ENCODE measurements at regions not wholly inside any gene's neighbourhood (a gene's known extent, or its start where the extent isn't known, plus 50 kb on each side); places are given as distances from the start of the nearest gene placed in this dataset.

DNA sequence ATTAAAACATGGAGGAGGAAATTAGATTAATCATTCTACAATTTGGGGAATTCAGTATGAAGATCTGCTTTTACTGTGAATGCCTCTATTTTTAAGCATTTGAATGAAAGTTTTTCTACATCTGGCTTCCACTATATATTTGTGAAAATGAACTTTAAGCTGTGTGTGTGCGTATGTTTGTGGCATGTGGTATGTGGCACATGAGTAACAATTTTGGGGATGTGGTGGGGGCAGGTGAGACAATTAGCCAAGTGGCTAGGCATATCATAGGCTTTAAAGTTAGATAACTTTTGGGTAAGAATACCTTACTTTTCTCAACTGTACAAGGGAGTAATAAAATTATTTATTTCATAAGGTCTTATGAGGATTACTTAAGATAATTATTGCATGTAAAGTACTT lies 81.5 kb downstream of the ZNF22 start:
- H4K12ac ChIP-seq (ENCODE audit: low read depth, low read length) = no peak overlapping the region
- no peaks in the 10 kb centered on the region for H3K27me3 ChIP-seq (ENCODE audit: insufficient read depth, low read length)
- H3K9me3 ChIP-seq (ENCODE audit: insufficient read depth, low read depth, low read length) = no peaks in the 10 kb centered on the region
- no peak overlapping the region for H2AK5ac ChIP-seq (ENCODE audit: low read length)
- no peak overlapping the region for H3K4me2 ChIP-seq (ENCODE audit: low read length)
- H3K4me1 ChIP-seq (ENCODE audit: control insufficient read depth in 1 of 2, insufficient read depth in 2 of 2, low read length in 2 of 2) = no peaks in the 10 kb centered on the region
- no peak overlapping the region for H3K4ac ChIP-seq (ENCODE audit: low read depth, low read length)
- no peak overlapping the region for H3K23ac ChIP-seq (ENCODE audit: low read length)
- H4K91ac ChIP-seq (ENCODE audit: low read depth, low read length) = no peak overlapping the region
- WGBS (ENCODE audit: extremely low coverage, insufficient coverage, insufficient read length) = no CpG with 5 or more reads among the region's 1 CpG
- no peak overlapping the region for H3K9ac ChIP-seq (ENCODE audit: low read length)
- H2BK120ac ChIP-seq (ENCODE audit: insufficient read depth, low read length, poor library complexity) = no peak overlapping the region
- no peak overlapping the region for H2BK12ac ChIP-seq (ENCODE audit: low read length)
- H3K27ac ChIP-seq (ENCODE audit: low read depth, low read length) = no peak overlapping the region
- no peak for DNase-seq
- H3K14ac ChIP-seq (ENCODE audit: low read length) = no peak overlapping the region
- H3K79me2 ChIP-seq (ENCODE audit: control insufficient read depth, insufficient read depth, low read length, poor library complexity) = no peaks in the 10 kb centered on the region
- no peaks in the 10 kb centered on the region for H3K36me3 ChIP-seq (ENCODE audit: control insufficient read depth in 1 of 2, insufficient read depth in 2 of 2, low read length in 2 of 2)
- H3K4me3 ChIP-seq (ENCODE audit: low read depth, low read length) = no peak overlapping the region
- no peak overlapping the region for H2AFZ ChIP-seq (ENCODE audit: insufficient read depth, low read length, poor library complexity)
- no peak overlapping the region for H4K8ac ChIP-seq (ENCODE audit: low read depth, low read length)
- no peak overlapping the region for H2BK5ac ChIP-seq (ENCODE audit: low read depth, low read length, poor library complexity)
- H3K79me1 ChIP-seq (ENCODE audit: low read length) = no peaks in the 10 kb centered on the region
- H3K18ac ChIP-seq (ENCODE audit: low read length) = no peak overlapping the region

DNA sequence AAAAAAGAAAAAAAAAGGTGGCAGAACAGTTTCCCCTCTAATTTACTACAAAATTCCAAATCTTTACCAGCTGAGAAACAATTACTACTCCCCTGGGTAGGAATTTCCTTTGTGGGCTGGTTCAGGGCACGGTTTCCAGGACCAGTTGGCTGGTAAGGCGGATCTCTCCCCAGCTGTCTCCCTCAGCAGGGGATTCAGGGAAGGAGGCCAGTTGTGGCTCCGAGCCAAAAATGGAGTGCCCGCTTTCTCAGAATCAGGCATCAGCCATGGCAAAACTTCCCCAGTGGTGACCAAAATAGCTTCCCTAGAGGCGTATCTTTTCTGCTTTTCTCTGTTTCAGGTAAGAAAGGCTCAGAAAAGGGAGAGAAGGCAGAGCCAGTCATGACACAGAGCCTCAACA lies 91.2 kb downstream of the ZNF22 start:
- no peaks in the 10 kb centered on the region for H3K27me3 ChIP-seq (ENCODE audit: insufficient read depth, low read length)
- H2BK5ac ChIP-seq (ENCODE audit: low read depth, low read length, poor library complexity) = no peak overlapping the region
- H3K4me1 ChIP-seq (ENCODE audit: control insufficient read depth in 1 of 2, insufficient read depth in 2 of 2, low read length in 2 of 2) = no peaks in the 10 kb centered on the region
- H4K91ac ChIP-seq (ENCODE audit: low read depth, low read length) = no peak overlapping the region
- no peaks in the 10 kb centered on the region for H3K79me1 ChIP-seq (ENCODE audit: low read length)
- H2BK120ac ChIP-seq (ENCODE audit: insufficient read depth, low read length, poor library complexity) = no peak overlapping the region
- H3K23ac ChIP-seq (ENCODE audit: low read length) = no peak overlapping the region
- no peak overlapping the region for H4K8ac ChIP-seq (ENCODE audit: low read depth, low read length)
- H3K14ac ChIP-seq (ENCODE audit: low read length) = no peak overlapping the region
- no peak overlapping the region for H3K4ac ChIP-seq (ENCODE audit: low read depth, low read length)
- no peak overlapping the region for H3K18ac ChIP-seq (ENCODE audit: low read length)
- DNase-seq = no peak
- no CpG with 5 or more reads among the region's 5 CpGs for WGBS (ENCODE audit: extremely low coverage, insufficient coverage, insufficient read length)
- H3K79me2 ChIP-seq (ENCODE audit: control insufficient read depth, insufficient read depth, low read length, poor library complexity) = no peaks in the 10 kb centered on the region
- no peak overlapping the region for H3K27ac ChIP-seq (ENCODE audit: low read depth, low read length)
- no peak overlapping the region for H3K9ac ChIP-seq (ENCODE audit: low read length)
- H2AK5ac ChIP-seq (ENCODE audit: low read length) = no peak overlapping the region
- H3K9me3 ChIP-seq (ENCODE audit: insufficient read depth, low read depth, low read length) = no peaks in the 10 kb centered on the region
- no peak overlapping the region for H4K12ac ChIP-seq (ENCODE audit: low read depth, low read length)
- no peak overlapping the region for H2BK12ac ChIP-seq (ENCODE audit: low read length)
- H3K36me3 ChIP-seq (ENCODE audit: control insufficient read depth in 1 of 2, insufficient read depth in 2 of 2, low read length in 2 of 2) = no peaks in the 10 kb centered on the region
- H2AFZ ChIP-seq (ENCODE audit: insufficient read depth, low read length, poor library complexity) = no peak overlapping the region
- H3K4me2 ChIP-seq (ENCODE audit: low read length) = no peak overlapping the region
- no peak overlapping the region for H3K4me3 ChIP-seq (ENCODE audit: low read depth, low read length)

GRCh38 chr10:45093945-45094344 lies 93.2 kb downstream of the ZNF22 start:
- Histone ChIP-seq H4K8ac (ENCODE audit: low read depth, low read length) (no peak overlapping the region), H3K4me3 (ENCODE audit: low read depth, low read length) (no peak overlapping the region), H3K9ac (ENCODE audit: low read length) (no peak overlapping the region), H2BK120ac (ENCODE audit: insufficient read depth, low read length, poor library complexity) (no peak overlapping the region), H3K4me1 (ENCODE audit: control insufficient read depth in 1 of 2, insufficient read depth in 2 of 2, low read length in 2 of 2) (no peaks in the 10 kb centered on the region), H3K14ac (ENCODE audit: low read length) (no peak overlapping the region), H3K79me2 (ENCODE audit: control insufficient read depth, insufficient read depth, low read length, poor library complexity) (no peaks in the 10 kb centered on the region), H3K9me3 (ENCODE audit: insufficient read depth, low read depth, low read length) (no peaks in the 10 kb centered on the region), H3K27ac (ENCODE audit: low read depth, low read length) (no peak overlapping the region), H3K79me1 (ENCODE audit: low read length) (no peaks in the 10 kb centered on the region), H3K4ac (ENCODE audit: low read depth, low read length) (no peak overlapping the region), H3K18ac (ENCODE audit: low read length) (no peak overlapping the region), H4K12ac (ENCODE audit: low read depth, low read length) (no peak overlapping the region), H2AFZ (ENCODE audit: insufficient read depth, low read length, poor library complexity) (no peak overlapping the region), H2BK12ac (ENCODE audit: low read length) (no peak overlapping the region), H3K4me2 (ENCODE audit: low read length) (no peak overlapping the region), H3K23ac (ENCODE audit: low read length) (no peak overlapping the region), H4K91ac (ENCODE audit: low read depth, low read length) (no peak overlapping the region), H3K27me3 (ENCODE audit: insufficient read depth, low read length) (no peaks in the 10 kb centered on the region), H2BK5ac (ENCODE audit: low read depth, low read length, poor library complexity) (no peak overlapping the region), H2AK5ac (ENCODE audit: low read length) (no peak overlapping the region), H3K36me3 (ENCODE audit: control insufficient read depth in 1 of 2, insufficient read depth in 2 of 2, low read length in 2 of 2) (no peaks in the 10 kb centered on the region)
- WGBS (ENCODE audit: extremely low coverage, insufficient coverage, insufficient read length) = no CpG with 5 or more reads among the region's 6 CpGs
- no peak for DNase-seq

DNA sequence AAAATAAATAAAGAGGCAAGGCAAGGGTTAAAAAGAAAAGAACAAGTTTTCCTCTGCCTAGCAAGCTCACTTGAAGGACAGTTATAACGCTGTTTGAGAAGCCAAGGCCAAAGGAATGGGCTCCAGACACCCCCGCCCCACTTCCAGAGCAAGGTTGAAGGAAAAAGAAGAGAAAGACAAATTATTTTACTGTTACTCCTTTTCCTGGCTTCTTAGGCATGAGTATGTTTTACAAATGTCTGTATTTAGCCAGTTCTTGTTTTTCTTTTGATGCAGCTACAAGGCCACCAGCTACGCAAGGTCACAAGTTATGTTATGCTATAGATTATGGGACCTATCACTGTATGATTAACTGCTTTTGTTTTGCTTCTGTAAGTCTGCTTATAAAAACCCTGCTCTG lies 94.6 kb downstream of the ZNF22 start:
- H3K27ac ChIP-seq (ENCODE audit: low read depth, low read length) = no peak overlapping the region
- no peak overlapping the region for H4K12ac ChIP-seq (ENCODE audit: low read depth, low read length)

More for the DNA sequence above, 94.6 kb downstream of the ZNF22 start:
- Histone ChIP-seq H3K4me2 (ENCODE audit: low read length) (no peak overlapping the region), H4K91ac (ENCODE audit: low read depth, low read length) (no peak overlapping the region), H3K14ac (ENCODE audit: low read length) (no peak overlapping the region), H2BK120ac (ENCODE audit: insufficient read depth, low read length, poor library complexity) (no peak overlapping the region), H2AK5ac (ENCODE audit: low read length) (no peak overlapping the region), H2BK5ac (ENCODE audit: low read depth, low read length, poor library complexity) (no peak overlapping the region), H3K79me1 (ENCODE audit: low read length) (no peaks in the 10 kb centered on the region), H3K4me1 (ENCODE audit: control insufficient read depth in 1 of 2, insufficient read depth in 2 of 2, low read length in 2 of 2) (no peaks in the 10 kb centered on the region), H3K9ac (ENCODE audit: low read length) (no peak overlapping the region), H3K27me3 (ENCODE audit: insufficient read depth, low read length) (no peaks in the 10 kb centered on the region), H2AFZ (ENCODE audit: insufficient read depth, low read length, poor library complexity) (no peak overlapping the region), H3K23ac (ENCODE audit: low read length) (no peak overlapping the region), H3K18ac (ENCODE audit: low read length) (no peak overlapping the region), H3K9me3 (ENCODE audit: insufficient read depth, low read depth, low read length) (no peaks in the 10 kb centered on the region), H3K36me3 (ENCODE audit: control insufficient read depth in 1 of 2, insufficient read depth in 2 of 2, low read length in 2 of 2) (no peaks in the 10 kb centered on the region), H2BK12ac (ENCODE audit: low read length) (no peak overlapping the region), H3K4me3 (ENCODE audit: low read depth, low read length) (no peak overlapping the region), H4K8ac (ENCODE audit: low read depth, low read length) (no peak overlapping the region), H3K79me2 (ENCODE audit: control insufficient read depth, insufficient read depth, low read length, poor library complexity) (no peaks in the 10 kb centered on the region), H3K4ac (ENCODE audit: low read depth, low read length) (no peak overlapping the region)
- DNase-seq = no peak
- WGBS (ENCODE audit: extremely low coverage, insufficient coverage, insufficient read length) = no CpG with 5 or more reads among the region's 3 CpGs
